ENCODE measurements at regions not wholly inside any gene's neighbourhood (a gene's known extent, or its start where the extent isn't known, plus 50 kb on each side); places are given as distances from the start of the nearest gene placed in this dataset.

DNA sequence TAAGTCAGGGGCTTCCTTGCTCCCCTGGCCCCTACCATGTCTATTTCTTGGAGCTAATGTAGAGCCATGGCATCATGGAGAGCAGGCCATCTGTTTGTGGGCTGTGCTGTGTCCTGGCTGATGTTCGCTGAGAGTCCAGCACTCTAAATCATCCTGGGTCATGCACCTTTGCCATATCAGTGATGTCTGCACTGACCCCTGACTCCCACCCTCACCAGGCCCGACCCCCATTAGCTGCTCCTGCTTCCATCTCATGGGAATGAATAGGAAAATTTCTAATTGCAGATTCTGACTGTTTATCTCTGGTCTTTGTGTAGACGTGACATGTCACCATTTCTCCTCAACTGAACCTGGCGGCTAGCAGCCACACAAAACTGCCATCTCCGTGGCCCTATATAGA, 236.9 kb downstream of the NSG2 start:
- Histone ChIP-seq H3K9me3 (replicated peaks; ENCODE audit: control insufficient read depth, insufficient read depth, low read length) (peaks cover 10% of the 10 kb centered on the region), H3K4me2 (ENCODE audit: insufficient read depth, low read length) (no peak overlapping the region), H3K9me1 (replicated peaks; ENCODE audit: control insufficient read depth, extremely low read depth, insufficient read depth, low read length) (no peaks in the 10 kb centered on the region), H3K9ac (replicated peaks; ENCODE audit: extremely low read depth, insufficient read depth, low read length) (no peak overlapping the region), H3K27ac (ENCODE audit: insufficient read depth, low read depth, low read length) (no peak overlapping the region), H3K36me3 (ENCODE audit: control insufficient read depth in 2 of 2, extremely low read depth in 1 of 2, insufficient read depth in 2 of 2, low read length in 2 of 2) (no peaks in the 10 kb centered on the region), H4K20me1 (replicated peaks; ENCODE audit: control insufficient read depth, extremely low read depth, insufficient read depth, low read length) (no peaks in the 10 kb centered on the region), H3K27me3 (ENCODE audit: control insufficient read depth in 2 of 2, insufficient read depth in 2 of 2, low read length in 2 of 2) (no peaks in the 10 kb centered on the region), H2AFZ (ENCODE audit: low read depth, low read length) (no peak overlapping the region), H3K4me3 (replicated peaks in 1 of 3; ENCODE audit: insufficient read depth in 1 of 3, low read depth in 1 of 3, low read length in 3 of 3) (no peak overlapping the region), H3K4me1 (ENCODE audit: control insufficient read depth, extremely low read depth, insufficient read depth, low read length) (no peaks in the 10 kb centered on the region), H3K79me2 (ENCODE audit: control insufficient read depth, insufficient read depth, low read length) (no peaks in the 10 kb centered on the region)
- intact Hi-C loops (cut with micrococcal nuclease) (no loop called here), dilution Hi-C loops (cut with MboI; ENCODE audit: extremely low pct_ligation_motif_present, low sequenced_read_pairs) (no loop called here)
- ChIA-PET CTCF (no interaction called here), POLR2A (no interaction called here)
- no TSS peak for BruUV-seq (replicated peaks)
- TF ChIP-seq, protein P1, sequence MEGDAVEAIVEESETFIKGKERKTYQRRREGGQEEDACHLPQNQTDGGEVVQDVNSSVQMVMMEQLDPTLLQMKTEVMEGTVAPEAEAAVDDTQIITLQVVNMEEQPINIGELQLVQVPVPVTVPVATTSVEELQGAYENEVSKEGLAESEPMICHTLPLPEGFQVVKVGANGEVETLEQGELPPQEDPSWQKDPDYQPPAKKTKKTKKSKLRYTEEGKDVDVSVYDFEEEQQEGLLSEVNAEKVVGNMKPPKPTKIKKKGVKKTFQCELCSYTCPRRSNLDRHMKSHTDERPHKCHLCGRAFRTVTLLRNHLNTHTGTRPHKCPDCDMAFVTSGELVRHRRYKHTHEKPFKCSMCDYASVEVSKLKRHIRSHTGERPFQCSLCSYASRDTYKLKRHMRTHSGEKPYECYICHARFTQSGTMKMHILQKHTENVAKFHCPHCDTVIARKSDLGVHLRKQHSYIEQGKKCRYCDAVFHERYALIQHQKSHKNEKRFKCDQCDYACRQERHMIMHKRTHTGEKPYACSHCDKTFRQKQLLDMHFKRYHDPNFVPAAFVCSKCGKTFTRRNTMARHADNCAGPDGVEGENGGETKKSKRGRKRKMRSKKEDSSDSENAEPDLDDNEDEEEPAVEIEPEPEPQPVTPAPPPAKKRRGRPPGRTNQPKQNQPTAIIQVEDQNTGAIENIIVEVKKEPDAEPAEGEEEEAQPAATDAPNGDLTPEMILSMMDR (IDR thresholded peaks at IDR 0.05; ENCODE audit: extremely low read depth in 1 of 2, insufficient read depth in 1 of 2, low read depth in 1 of 2, low read length in 2 of 2), result no peak
- TF ChIP-seq FOS (IDR thresholded peaks at IDR 0.05; ENCODE audit: borderline replicate concordance, insufficient read depth, low read length) (no peak), GATA2 (IDR thresholded peaks at IDR 0.05; ENCODE audit: insufficient read depth, insufficient read length, low read depth, low read length) (no peak), JUN (IDR thresholded peaks at IDR 0.05; ENCODE audit: borderline replicate concordance, insufficient read depth, insufficient read length, low read depth) (no peak), EZH2 (IDR thresholded peaks at IDR 0.05; ENCODE audit: borderline replicate concordance, low read depth, low read length, severe bottlenecking) (no peak), POLR2A (IDR thresholded peaks at IDR 0.05; ENCODE audit: low read depth, low read length) (no peak), MYC (IDR thresholded peaks at IDR 0.05; ENCODE audit: low read depth, low read length) (no peak), POLR2AphosphoS5 (IDR thresholded peaks at IDR 0.05; ENCODE audit: insufficient read depth, low read depth, low read length) (no peak)
- TF ChIP-seq, protein P2, sequence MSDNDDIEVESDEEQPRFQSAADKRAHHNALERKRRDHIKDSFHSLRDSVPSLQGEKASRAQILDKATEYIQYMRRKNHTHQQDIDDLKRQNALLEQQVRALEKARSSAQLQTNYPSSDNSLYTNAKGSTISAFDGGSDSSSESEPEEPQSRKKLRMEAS (IDR thresholded peaks at IDR 0.05; ENCODE audit: insufficient read depth, insufficient read length), result no peak
- FAIRE-seq, result no peak
- DNase-seq (ENCODE audit: low read depth, low spot score), result no peak
